Mesenchymal stem cell (in vitro differentiated cells and primary cell): ENCODE measurements at regions not wholly inside any gene's neighbourhood (a gene's known extent, or its start where the extent isn't known, plus 50 kb on each side); places are given as distances from the start of the nearest gene placed in this dataset.

Experiments used
- DNase-seq: peaks from one replicate; pipeline ENCODE4 v3.0.0-alpha.2; 2013
- H2AFZ ChIP-seq: one replicate; pipeline ENCODE4 v1.6.1; 2013; ENCODE audit warnings: low read depth, mild to moderate bottlenecking, control low read depth, inconsistent platforms, low read length, moderate library complexity
- H2AK5ac ChIP-seq: 2 replicates; pipeline ENCODE4 v1.6.1; 2013; ENCODE audit warnings: low read length, moderate library complexity, mild to moderate bottlenecking, inconsistent platforms; ENCODE audit not compliant: severe bottlenecking
- H2BK120ac ChIP-seq: one replicate; pipeline ENCODE4 v1.6.1; 2013; ENCODE audit warnings: low read depth, mild to moderate bottlenecking, inconsistent platforms, low read length, moderate library complexity
- H2BK12ac ChIP-seq, 2 experiments: one replicate each; pipeline ENCODE4 v1.6.1; 2013; ENCODE audit warnings: inconsistent platforms in 2 of 2, low read length in 2 of 2, mild to moderate bottlenecking in 2 of 2, moderate library complexity in 2 of 2, control low read depth in 1 of 2
- H2BK15ac ChIP-seq: one replicate; pipeline ENCODE4 v1.6.1; 2013; ENCODE audit warnings: mild to moderate bottlenecking, low read depth, inconsistent platforms; ENCODE audit not compliant: poor library complexity, severe bottlenecking
- H2BK5ac ChIP-seq: 2 replicates; pipeline ENCODE4 v1.6.1; 2013; ENCODE audit warnings: low read depth, mild to moderate bottlenecking, low read length, control low read depth, inconsistent platforms; ENCODE audit not compliant: poor library complexity, severe bottlenecking
- H3K14ac ChIP-seq, 2 experiments: one replicate each; pipeline ENCODE4 v1.6.1; 2013; ENCODE audit warnings: inconsistent platforms in 2 of 2, low read length in 2 of 2, control low read depth in 1 of 2, mild to moderate bottlenecking in 1 of 2, moderate library complexity in 1 of 2
- H3K18ac ChIP-seq, 2 experiments: one replicate each; pipeline ENCODE4 v1.6.1; 2013; ENCODE audit warnings: inconsistent platforms in 2 of 2, low read length in 2 of 2, control low read depth in 1 of 2, low read depth in 1 of 2, mild to moderate bottlenecking in 1 of 2
- H3K23ac ChIP-seq, 2 experiments: one replicate each; pipeline ENCODE4 v1.6.1; 2013; ENCODE audit warnings: inconsistent platforms in 2 of 2, low read length in 2 of 2, mild to moderate bottlenecking in 2 of 2, moderate library complexity in 2 of 2, control low read depth in 1 of 2
- H3K27ac ChIP-seq: 2 replicates; pipeline ENCODE4 v1.5.1; 2013; ENCODE audit warnings: mild to moderate bottlenecking, moderate library complexity, low read length, control low read depth, inconsistent platforms; ENCODE audit not compliant: poor library complexity, severe bottlenecking
- H3K27me3 ChIP-seq, 2 experiments: 2 replicates each; pipeline versions ENCODE4 v1.6.1 to v1.7.0; 2013; ENCODE audit warnings: low read length in 2 of 2, mild to moderate bottlenecking in 2 of 2, moderate library complexity in 2 of 2, control low read depth in 1 of 2, inconsistent platforms in 1 of 2; ENCODE audit not compliant: control insufficient read depth in 1 of 2, insufficient read depth in 1 of 2
- H3K36me3 ChIP-seq, 2 experiments: 2 replicates each; pipeline versions ENCODE4 v1.6.1 to v1.7.0; 2013; ENCODE audit warnings: low read length in 2 of 2, control low read depth in 1 of 2, inconsistent platforms in 1 of 2, low read depth in 1 of 2, mild to moderate bottlenecking in 1 of 2; ENCODE audit not compliant: insufficient read depth in 2 of 2, control insufficient read depth in 1 of 2
- H3K4ac ChIP-seq, 2 experiments: one replicate each; pipeline ENCODE4 v1.6.1; 2013; ENCODE audit warnings: inconsistent platforms in 2 of 2, low read length in 2 of 2, mild to moderate bottlenecking in 2 of 2, moderate library complexity in 2 of 2, control low read depth in 1 of 2, low read depth in 1 of 2
- H3K4me1 ChIP-seq: 2 replicates; pipeline ENCODE4 v1.6.1; 2013; ENCODE audit warnings: low read depth, low read length, control low read depth; ENCODE audit not compliant: control insufficient read depth, insufficient read depth
- H3K4me2 ChIP-seq: 2 replicates; pipeline ENCODE4 v1.6.1; 2013; ENCODE audit warnings: low read length, mild to moderate bottlenecking, inconsistent platforms; ENCODE audit not compliant: poor library complexity, severe bottlenecking
- H3K4me3 ChIP-seq, 2 experiments: 2 replicates each; pipeline versions ENCODE4 v1.5.1 to v1.7.0; 2013; ENCODE audit warnings: low read length in 2 of 2, mild to moderate bottlenecking in 2 of 2, control low read depth in 1 of 2, low read depth in 1 of 2; ENCODE audit not compliant: insufficient read depth in 1 of 2
- H3K79me1 ChIP-seq: replicated peaks from 2 replicates; pipeline ENCODE4 v1.6.1; 2013; ENCODE audit warnings: mild to moderate bottlenecking, control low read depth, low read length, inconsistent platforms; ENCODE audit not compliant: poor library complexity, severe bottlenecking
- H3K9ac ChIP-seq: 2 replicates; pipeline ENCODE4 v1.7.0; 2013; ENCODE audit warnings: mild to moderate bottlenecking, low read length, moderate library complexity
- H3K9me3 ChIP-seq: 2 replicates; pipeline ENCODE4 v1.7.0; 2013; ENCODE audit warnings: mild to moderate bottlenecking, low read length; ENCODE audit not compliant: control insufficient read depth
- H4K8ac ChIP-seq: one replicate; pipeline ENCODE4 v1.6.1; 2013; ENCODE audit warnings: inconsistent platforms, mild to moderate bottlenecking, low read length, moderate library complexity
- H4K91ac ChIP-seq: one replicate; pipeline ENCODE4 v1.6.1; 2013; ENCODE audit warnings: mild to moderate bottlenecking, low read length, inconsistent platforms
- WGBS: methylation state at CpG from one replicate; pipeline ENCODE4 v1.1.7; 2013; ENCODE audit warnings: mixed read lengths; 5-methylcytosine and 5-hydroxymethylcytosine counted together

GRCh38 chr17:77479372-77480198 is 338.8 kb downstream of the SEC14L1 start:
- Histone ChIP-seq H2BK5ac (no peak overlapping the region), H3K9ac (peak overlapping the region; percentile 49), H4K91ac (peak overlapping the region; percentile 97), H3K23ac (peak overlapping the region in 1 of 2 experiments; percentile 94), H3K14ac (peak overlapping the region in 1 of 2 experiments; percentile 90), H3K4me1 (peaks cover 66% of the 10 kb centered on the region), H2BK120ac (peak overlapping the region; percentile 90), H2BK15ac (peak overlapping the region; percentile 80), H3K4me3 (no peak overlapping the region), H3K18ac (peak overlapping the region; percentile 91 to 95), H2AFZ (no peak overlapping the region), H3K79me1 (peaks cover 22% of the 10 kb centered on the region), H3K27me3 (no peaks in the 10 kb centered on the region), H4K8ac (peak overlapping the region; percentile 87), H3K36me3 (peaks cover 27 to 44% of the 10 kb centered on the region in 2 experiments), H3K27ac (peak overlapping the region; percentile 18), H3K9me3 (no peaks in the 10 kb centered on the region), H3K4ac (peak overlapping the region; percentile 79 to 98), H2AK5ac (peak overlapping the region; percentile 53), H3K4me2 (peak overlapping the region; percentile 17), H2BK12ac (peak overlapping the region; percentile 46 to 72)
- WGBS: 41% methylated on average over 26 of the region's 26 CpGs
- peak; percentile 81 for DNase-seq

- H3K27me3 ChIP-seq: no peaks in the 10 kb centered on the region
- 54% methylated on average over 7 of the region's 7 CpGs for WGBS
- H3K14ac ChIP-seq: peak overlapping the region in 1 of 2 experiments; percentile 79
- no peak overlapping the region for H2BK5ac ChIP-seq
- no peaks in the 10 kb centered on the region for H3K9me3 ChIP-seq
- peaks cover 62% of the 10 kb centered on the region for H3K4me1 ChIP-seq
- H3K4me2 ChIP-seq: no peak overlapping the region
- H2BK12ac ChIP-seq: peak overlapping the region; percentile 57 to 73
- H3K79me1 ChIP-seq: peaks cover 22% of the 10 kb centered on the region
- peak overlapping the region; percentile 29 for H2AK5ac ChIP-seq
- H3K4me3 ChIP-seq: no peak overlapping the region
- peaks cover 30 to 47% of the 10 kb centered on the region in 2 experiments for H3K36me3 ChIP-seq
- H3K9ac ChIP-seq: peak overlapping the region; percentile 49
- H3K23ac ChIP-seq: no peak overlapping the region
- peak overlapping the region; percentile 96 for H4K8ac ChIP-seq
- H2BK120ac ChIP-seq: peak overlapping the region; percentile 82
- no peak for DNase-seq
- peak overlapping the region; percentile 97 for H4K91ac ChIP-seq
- peak overlapping the region; percentile 3 for H3K27ac ChIP-seq
- no peak overlapping the region for H2AFZ ChIP-seq
- peak overlapping the region; percentile 33 for H2BK15ac ChIP-seq
- H3K18ac ChIP-seq: peak overlapping the region; percentile 72 to 95
- peak overlapping the region; percentile 27 to 35 for H3K4ac ChIP-seq
These were observed 339.4 kb downstream of the SEC14L1 start for GRCh38 chr17:77480199-77480508.

GRCh38 chr17:77480509-77481215 is 339.9 kb downstream of the SEC14L1 start:
- Histone ChIP-seq H2AK5ac (peak overlapping the region; percentile 29), H3K4me3 (peak overlapping the region in 1 of 2 experiments; percentile 12), H3K27ac (peak overlapping the region; percentile 7), H3K36me3 (peaks cover 31 to 47% of the 10 kb centered on the region in 2 experiments), H3K9me3 (no peaks in the 10 kb centered on the region), H2AFZ (no peak overlapping the region), H3K4me2 (no peak overlapping the region), H3K79me1 (peaks cover 24% of the 10 kb centered on the region), H3K23ac (no peak overlapping the region), H4K91ac (peak overlapping the region; percentile 97), H2BK15ac (no peak overlapping the region), H3K4me1 (peaks cover 57% of the 10 kb centered on the region), H3K4ac (peak overlapping the region; percentile 35), H3K14ac (peak overlapping the region in 1 of 2 experiments; percentile 79), H4K8ac (peak overlapping the region; percentile 96), H3K9ac (peak overlapping the region; percentile 49), H2BK12ac (peak overlapping the region; percentile 57 to 73), H3K27me3 (no peaks in the 10 kb centered on the region), H3K18ac (peak overlapping the region; percentile 72 to 93), H2BK5ac (no peak overlapping the region), H2BK120ac (peak overlapping the region; percentile 82)
- 75% methylated on average over 24 of the region's 25 CpGs for WGBS
- DNase-seq: no peak
